Progenitor cell of endocrine pancreas (in vitro differentiated cells): ENCODE measurements at regions not wholly inside any gene's neighbourhood (a gene's known extent, or its start where the extent isn't known, plus 50 kb on each side); places are given as distances from the start of the nearest gene placed in this dataset.
"Not testable (repeated sequence)": the region's sequence is repeated elsewhere in the genome, so short reads cannot be mapped to it uniquely, and the experiment has no call there.

ENCODE experiments used
- DNase-seq: peaks from one replicate; pipeline ENCODE4 v3.0.0; 2021; ENCODE audit warnings: low spot score; ENCODE audit not compliant: unreplicated experiment
- H3K27ac Mint-ChIP-seq: 2 replicates; pipeline ENCODE4 v1.8.0; 2021; ENCODE audit warnings: mild to moderate bottlenecking, moderate library complexity, mixed read lengths
- H3K27me3 Mint-ChIP-seq: 2 replicates; pipeline ENCODE4 v1.8.0; 2021; ENCODE audit warnings: mixed read lengths
- H3K36me3 Mint-ChIP-seq: 2 replicates; pipeline ENCODE4 v1.8.0; 2022; ENCODE audit warnings: mixed read lengths; ENCODE audit not compliant: insufficient read depth
- H3K4me1 Mint-ChIP-seq: 2 replicates; pipeline ENCODE4 v1.8.0; 2021; ENCODE audit warnings: low read depth, mixed read lengths
- H3K4me3 Mint-ChIP-seq: 2 replicates; pipeline ENCODE4 v1.8.0; 2021; ENCODE audit warnings: low read depth, mild to moderate bottlenecking, moderate library complexity, mixed read lengths
- H3K9me3 Mint-ChIP-seq: 2 replicates; pipeline ENCODE4 v1.8.0; 2021; ENCODE audit warnings: low read depth, mixed read lengths
- CTCF ChIP-seq: fragments of 200-600 bp; sonication (generic); IDR thresholded peaks from one replicate; pipeline ENCODE4 v1.5.0; 2021; ENCODE audit warnings: antibody characterized with exemption, mild to moderate bottlenecking; ENCODE audit not compliant: unreplicated experiment

- no peak overlapping the region for H3K4me3 Mint-ChIP-seq
- no peak for DNase-seq
- no peaks in the 10 kb centered on the region for H3K36me3 Mint-ChIP-seq
- H3K27ac Mint-ChIP-seq, result no peak overlapping the region
- TF ChIP-seq CTCF, result no peak
- H3K27me3 Mint-ChIP-seq, result no peaks in the 10 kb centered on the region
- peaks cover 9% of the 10 kb centered on the region for H3K4me1 Mint-ChIP-seq
- no peaks in the 10 kb centered on the region for H3K9me3 Mint-ChIP-seq
Measured at GRCh38 chr13:60229708-60230272, 66.1 kb upstream of the DIAPH3 start.

GRCh38 chr13:60230593-60230992 is 66.9 kb upstream of the DIAPH3 start:
- no peak overlapping the region for H3K4me3 Mint-ChIP-seq
- no peaks in the 10 kb centered on the region for H3K9me3 Mint-ChIP-seq
- peaks cover 9% of the 10 kb centered on the region for H3K4me1 Mint-ChIP-seq
- no peaks in the 10 kb centered on the region for H3K36me3 Mint-ChIP-seq
- H3K27ac Mint-ChIP-seq, result peak overlapping the region; percentile 65
- DNase-seq, result no peak
- H3K27me3 Mint-ChIP-seq, result no peaks in the 10 kb centered on the region
- no peak for TF ChIP-seq CTCF

GRCh38 chr13:60242043-60242595 is 78.4 kb upstream of the DIAPH3 start:
- no peak for TF ChIP-seq CTCF
- Mint-ChIP-seq H3K9me3 (peaks cover 5% of the 10 kb centered on the region), H3K4me3 (no peak overlapping the region)

GRCh38 chr13:60244381-60244780 is 80.7 kb upstream of the DIAPH3 start:
- Mint-ChIP-seq H3K27ac (peak overlapping the region; percentile 15), H3K4me3 (no peak overlapping the region), H3K9me3 (no peaks in the 10 kb centered on the region), H3K36me3 (no peaks in the 10 kb centered on the region), H3K4me1 (peaks cover 7% of the 10 kb centered on the region), H3K27me3 (no peaks in the 10 kb centered on the region)
- no peak for DNase-seq
- no peak for TF ChIP-seq CTCF

More at GRCh38 chr13:60242043-60242595, 78.4 kb upstream of the DIAPH3 start:
- no peaks in the 10 kb centered on the region for H3K36me3 Mint-ChIP-seq
- H3K27me3 Mint-ChIP-seq, result no peaks in the 10 kb centered on the region
- no peak for DNase-seq
- H3K27ac Mint-ChIP-seq, result no peak overlapping the region
- H3K4me1 Mint-ChIP-seq, result peaks cover 7% of the 10 kb centered on the region

GRCh38 chr13:60251419-60251818 is 87.7 kb upstream of the DIAPH3 start:
- H3K9me3 Mint-ChIP-seq, result peaks cover 17% of the 10 kb centered on the region
- H3K4me1 Mint-ChIP-seq, H3K36me3 Mint-ChIP-seq, H3K27me3 Mint-ChIP-seq, H3K27ac Mint-ChIP-seq, DNase-seq, H3K4me3 Mint-ChIP-seq: not testable (repeated sequence)

GRCh38 chr13:60258349-60258748 is 94.6 kb upstream of the DIAPH3 start:
- Mint-ChIP-seq H3K27me3 (no peaks in the 10 kb centered on the region), H3K4me3 (no peak overlapping the region), H3K27ac (no peak overlapping the region), H3K9me3 (peaks cover 30% of the 10 kb centered on the region), H3K36me3 (peaks cover 2% of the 10 kb centered on the region), H3K4me1 (peaks cover 13% of the 10 kb centered on the region)
- TF ChIP-seq CTCF, result no peak
- DNase-seq, result no peak
